ENCODE measurements at regions not wholly inside any gene's neighbourhood (a gene's known extent, or its start where the extent isn't known, plus 50 kb on each side); places are given as distances from the start of the nearest gene placed in this dataset.

DNA sequence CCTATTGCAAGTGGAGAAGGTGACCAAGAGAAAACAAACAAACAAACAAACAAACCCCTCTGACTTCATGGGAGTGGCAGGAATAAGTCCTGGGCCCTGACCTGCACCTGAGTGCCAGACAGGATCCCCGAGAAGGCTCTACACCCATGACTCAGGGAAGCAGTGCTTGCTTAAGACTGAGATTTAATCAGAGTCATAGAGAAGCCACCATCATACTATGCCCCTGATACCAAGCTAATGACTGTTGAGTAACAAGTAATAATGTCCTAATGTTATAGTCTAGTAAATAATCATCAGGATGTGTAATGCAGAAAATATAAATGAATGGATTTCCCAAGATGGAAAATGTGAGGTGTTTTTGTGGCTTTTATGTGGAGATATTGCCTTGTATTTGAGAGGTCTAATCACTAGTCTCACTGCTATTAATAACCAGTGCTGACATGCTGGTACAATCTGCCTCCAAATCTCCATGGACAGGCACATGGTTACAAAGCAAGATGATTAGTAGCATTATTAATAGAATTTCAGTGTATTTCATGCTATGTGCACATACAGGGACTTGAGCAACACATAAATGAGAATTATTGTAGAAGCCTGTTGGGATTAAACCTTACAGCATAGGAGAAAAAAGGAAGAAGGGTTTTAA is 1290.9 kb downstream of the MRPL39 start:
- no peak for TF ChIP-seq POLR2AphosphoS5 (IDR thresholded peaks at IDR 0.05)
- no peak for TF ChIP-seq POLR2A (IDR thresholded peaks at IDR 0.05)
- TF ChIP-seq, protein P1, sequence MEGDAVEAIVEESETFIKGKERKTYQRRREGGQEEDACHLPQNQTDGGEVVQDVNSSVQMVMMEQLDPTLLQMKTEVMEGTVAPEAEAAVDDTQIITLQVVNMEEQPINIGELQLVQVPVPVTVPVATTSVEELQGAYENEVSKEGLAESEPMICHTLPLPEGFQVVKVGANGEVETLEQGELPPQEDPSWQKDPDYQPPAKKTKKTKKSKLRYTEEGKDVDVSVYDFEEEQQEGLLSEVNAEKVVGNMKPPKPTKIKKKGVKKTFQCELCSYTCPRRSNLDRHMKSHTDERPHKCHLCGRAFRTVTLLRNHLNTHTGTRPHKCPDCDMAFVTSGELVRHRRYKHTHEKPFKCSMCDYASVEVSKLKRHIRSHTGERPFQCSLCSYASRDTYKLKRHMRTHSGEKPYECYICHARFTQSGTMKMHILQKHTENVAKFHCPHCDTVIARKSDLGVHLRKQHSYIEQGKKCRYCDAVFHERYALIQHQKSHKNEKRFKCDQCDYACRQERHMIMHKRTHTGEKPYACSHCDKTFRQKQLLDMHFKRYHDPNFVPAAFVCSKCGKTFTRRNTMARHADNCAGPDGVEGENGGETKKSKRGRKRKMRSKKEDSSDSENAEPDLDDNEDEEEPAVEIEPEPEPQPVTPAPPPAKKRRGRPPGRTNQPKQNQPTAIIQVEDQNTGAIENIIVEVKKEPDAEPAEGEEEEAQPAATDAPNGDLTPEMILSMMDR (IDR thresholded peaks at IDR 0.05): no peak

All from transverse colon (tissue), 4 donors.